OCI-LY1 (cell line): ENCODE measurements at regions not wholly inside any gene's neighbourhood (a gene's known extent, or its start where the extent isn't known, plus 50 kb on each side); places are given as distances from the start of the nearest gene placed in this dataset.
"Not testable (repeated sequence)": the region's sequence is repeated elsewhere in the genome, so short reads cannot be mapped to it uniquely, and the experiment has no call there.

Experiments used
- H2AFZ ChIP-seq: fragments of 200-600 bp; sonication (generic), shearing (Covaris generic); 2 replicates; pipeline ENCODE4 v1.6.0; 2014; ENCODE audit warnings: antibody characterized with exemption, mild to moderate bottlenecking, low read length
- H3F3A ChIP-seq: fragments of 200-600 bp; sonication (generic), shearing (Covaris generic); 2 replicates; pipeline ENCODE4 v1.6.0; 2014; ENCODE audit warnings: mild to moderate bottlenecking, antibody characterized with exemption, low read length, moderate library complexity; ENCODE audit not compliant: insufficient read depth
- H3K27ac ChIP-seq: fragments of 200-600 bp; sonication (generic); 2 replicates; pipeline ENCODE4 v1.5.1; 2014; ENCODE audit warnings: low read length, mixed run types, mild to moderate bottlenecking, low read depth; ENCODE audit not compliant: poor library complexity, severe bottlenecking
- H3K27me3 ChIP-seq: fragments of 200-600 bp; sonication (generic); 2 replicates; pipeline ENCODE4 v1.6.0; 2014; ENCODE audit warnings: antibody characterized with exemption, mild to moderate bottlenecking, low read length, moderate library complexity; ENCODE audit not compliant: insufficient read depth
- H3K36me3 ChIP-seq: fragments of 200-600 bp; sonication (generic); 2 replicates; pipeline ENCODE4 v1.6.1; 2014; ENCODE audit warnings: mild to moderate bottlenecking, antibody characterized with exemption, low read length, moderate library complexity, mixed read lengths; ENCODE audit not compliant: insufficient read depth
- H3K4me1 ChIP-seq: fragments of 200-600 bp; sonication (generic); 2 replicates; pipeline ENCODE4 v1.5.1; 2014; ENCODE audit warnings: mild to moderate bottlenecking, low read length, moderate library complexity; ENCODE audit not compliant: insufficient read depth, severe bottlenecking
- H3K4me2 ChIP-seq: fragments of 200-600 bp; sonication (generic), shearing (Covaris generic); 2 replicates; pipeline ENCODE4 v1.6.1; 2014; ENCODE audit warnings: low read length
- H3K4me3 ChIP-seq: fragments of 200-600 bp; sonication (generic); 2 replicates; pipeline ENCODE4 v1.5.1; 2014; ENCODE audit warnings: low read length, low read depth, mild to moderate bottlenecking, mixed read lengths; ENCODE audit not compliant: poor library complexity, severe bottlenecking
- H3K79me2 ChIP-seq: fragments of 200-600 bp; shearing (Covaris generic); 2 replicates; pipeline ENCODE4 v1.6.1; 2016; ENCODE audit warnings: mixed run types, low read length, mixed read lengths; ENCODE audit not compliant: insufficient read depth
- H3K9ac ChIP-seq: fragments of 200-600 bp; sonication (generic), shearing (Covaris generic); 2 replicates; pipeline ENCODE4 v1.6.1; 2014; ENCODE audit warnings: mild to moderate bottlenecking, low read length, mixed read lengths
- H3K9me2 ChIP-seq: fragments of 200-600 bp; sonication (generic), shearing (Covaris generic); 2 replicates; pipeline ENCODE4 v1.6.1; 2014; ENCODE audit warnings: low read depth, mild to moderate bottlenecking, low read length, mixed read lengths
- H3K9me3 ChIP-seq: fragments of 200-600 bp; shearing (Covaris generic); 2 replicates; pipeline ENCODE4 v1.6.1; 2014; ENCODE audit warnings: low read length, mixed read lengths
- H4K20me1 ChIP-seq: fragments of 200-600 bp; sonication (generic), shearing (Covaris generic); 2 replicates; pipeline ENCODE4 v1.6.0; 2016; ENCODE audit warnings: mild to moderate bottlenecking, low read length; ENCODE audit not compliant: insufficient read depth
- CTCF ChIP-seq: fragments of 200-600 bp; sonication (generic), shearing (Covaris generic); IDR thresholded peaks from 2 replicates; pipeline ENCODE4 v1.5.1; 2017; ENCODE audit warnings: mild to moderate bottlenecking, antibody characterized with exemption, low read length, moderate library complexity, mixed read lengths
- EZH2 ChIP-seq: fragments of 200-600 bp; sonication (generic), shearing (Covaris generic); IDR thresholded peaks from 2 replicates; pipeline ENCODE4 v1.8.0; 2017; ENCODE audit warnings: borderline replicate concordance, mixed run types, mild to moderate bottlenecking, antibody characterized with exemption, low read length, moderate library complexity, mixed read lengths

- no peaks in the 10 kb centered on the region; the same call in 1 of the 2 replicates for H3K36me3 ChIP-seq
- H3K9me2 ChIP-seq = no peaks in the 10 kb centered on the region
- H3K9ac ChIP-seq = no peak overlapping the region
- no peak for TF ChIP-seq CTCF
- TF ChIP-seq EZH2 = no peak
- H3K27me3 ChIP-seq = no peaks in the 10 kb centered on the region
- no peaks in the 10 kb centered on the region for H4K20me1 ChIP-seq
- no peak overlapping the region for H2AFZ ChIP-seq
- no peaks in the 10 kb centered on the region for H3K79me2 ChIP-seq
- H3K9me3 ChIP-seq = no peaks in the 10 kb centered on the region
- H3K4me3 ChIP-seq = no peak overlapping the region
- no peaks in the 10 kb centered on the region for H3K4me1 ChIP-seq
- H3F3A ChIP-seq = no peaks in the 10 kb centered on the region
- H3K27ac ChIP-seq = no peak overlapping the region
- H3K4me2 ChIP-seq = no peak overlapping the region
These were observed 56.0 kb upstream of the ZNF195 start for GRCh38 chr11:3434976-3435375.

GRCh38 chr11:3429191-3429590, 50.2 kb upstream of the ZNF195 start:
- not testable (repeated sequence) for H3K9me3 ChIP-seq, H2AFZ ChIP-seq, H3K9ac ChIP-seq, H3K27ac ChIP-seq, H3K36me3 ChIP-seq, H3K4me1 ChIP-seq, H3K4me2 ChIP-seq, H3K4me3 ChIP-seq, H3K9me2 ChIP-seq, H3K27me3 ChIP-seq, H4K20me1 ChIP-seq, H3K79me2 ChIP-seq, H3F3A ChIP-seq
